ENCODE measurements at regions not wholly inside any gene's neighbourhood (a gene's known extent, or its start where the extent isn't known, plus 50 kb on each side); places are given as distances from the start of the nearest gene placed in this dataset.

GRCh38 chr7:41315764-41316163, 387.1 kb downstream of the INHBA start:
- no peak for DNase-seq (ENCODE audit: low read depth)
- peak; percentile 15 for TF ChIP-seq CTCF (IDR thresholded peaks at IDR 0.05; ENCODE audit: insufficient read depth, low read length)
- H3K4me3 ChIP-seq (ENCODE audit: low read depth, low read length): no peak overlapping the region

- no peak overlapping the region for H3K4me3 ChIP-seq (ENCODE audit: low read depth, low read length)
- TF ChIP-seq CTCF (IDR thresholded peaks at IDR 0.05; ENCODE audit: insufficient read depth, low read length): no peak
- peak; percentile 25 for DNase-seq (ENCODE audit: low read depth)
Measured at GRCh38 chr7:41313171-41313570, 389.7 kb downstream of the INHBA start.

GRCh38 chr7:41312235-41312634, 390.7 kb downstream of the INHBA start:
- no peak for TF ChIP-seq CTCF (IDR thresholded peaks at IDR 0.05; ENCODE audit: insufficient read depth, low read length)
- H3K4me3 ChIP-seq (ENCODE audit: low read depth, low read length): no peak overlapping the region
- no peak for DNase-seq (ENCODE audit: low read depth)

- no peak for TF ChIP-seq CTCF (IDR thresholded peaks at IDR 0.05; ENCODE audit: insufficient read depth, low read length)
- H3K4me3 ChIP-seq (ENCODE audit: low read depth, low read length): no peak overlapping the region
- no peak for DNase-seq (ENCODE audit: low read depth)
Measured at GRCh38 chr7:41311301-41311700, 391.6 kb downstream of the INHBA start.

GRCh38 chr7:41306486-41306885, 396.4 kb downstream of the INHBA start:
- TF ChIP-seq CTCF (IDR thresholded peaks at IDR 0.05; ENCODE audit: insufficient read depth, low read length): no peak
- H3K4me3 ChIP-seq (ENCODE audit: low read depth, low read length): no peak overlapping the region
- DNase-seq (ENCODE audit: low read depth): no peak

GRCh38 chr7:41305001-41305400, 397.9 kb downstream of the INHBA start:
- no peak overlapping the region for H3K4me3 ChIP-seq (ENCODE audit: low read depth, low read length)
- TF ChIP-seq CTCF (IDR thresholded peaks at IDR 0.05; ENCODE audit: insufficient read depth, low read length): no peak
- DNase-seq (ENCODE audit: low read depth): no peak

GRCh38 chr7:41303709-41304108, 399.2 kb downstream of the INHBA start:
- H3K4me3 ChIP-seq (ENCODE audit: low read depth, low read length): no peak overlapping the region
- DNase-seq (ENCODE audit: low read depth): no peak
- TF ChIP-seq CTCF (IDR thresholded peaks at IDR 0.05; ENCODE audit: insufficient read depth, low read length): no peak

Measured in fibroblast of the aortic adventitia (primary cell).